ENCODE measurements at regions not wholly inside any gene's neighbourhood (a gene's known extent, or its start where the extent isn't known, plus 50 kb on each side); places are given as distances from the start of the nearest gene placed in this dataset.

GRCh38 chr9:60545346-60545877, 368.8 kb upstream of the SPATA31A5 start:
- ChIA-PET CTCF (ENCODE audit: low intra/inter-chr PET ratio, low total read pairs) (no interaction called here), POLR2A (no interaction called here)
- WGBS (ENCODE audit: low lambda C conversion rate), result no CpG with 5 or more reads among the region's 19 CpGs
- intact Hi-C loops (cut with micrococcal nuclease; ENCODE audit: unreplicated experiment) (no loop called here), in situ Hi-C loops (cut with HindIII; ENCODE audit: extremely low pct_ligation_motif_present, low pct_unique_long_range_greater_than_20kb) (no loop called here)
- TF ChIP-seq ZNF292 (CRISPR knock-in tag; IDR thresholded peaks at IDR 0.05; ENCODE audit: borderline replicate concordance, low read depth) (no peak), SP5 (CRISPR knock-in tag; IDR thresholded peaks at IDR 0.05; ENCODE audit: borderline replicate concordance, low read depth) (no peak), BORCS8-MEF2B (CRISPR knock-in tag; IDR thresholded peaks at IDR 0.05) (no peak), NR2F6 (IDR thresholded peaks at IDR 0.05) (no peak), NR2F6 (CRISPR knock-in tag; IDR thresholded peaks at IDR 0.05) (no peak), CAMTA2 (CRISPR knock-in tag; IDR thresholded peaks at IDR 0.05; ENCODE audit: borderline replicate concordance) (no peak), SNRNP70 (IDR thresholded peaks at IDR 0.05; ENCODE audit: low read depth, low read length) (no peak), CHCHD3 (CRISPR knock-in tag; IDR thresholded peaks at IDR 0.05) (no peak), ZNF121 (CRISPR knock-in tag; IDR thresholded peaks at IDR 0.05) (no peak), U2AF2 (IDR thresholded peaks at IDR 0.05; ENCODE audit: low read depth, low read length) (no peak), NCOA1 (CRISPR knock-in tag; IDR thresholded peaks at IDR 0.05) (no peak), POLR2G (IDR thresholded peaks at IDR 0.05; ENCODE audit: low read depth, low read length) (no peak)
- TF ChIP-seq, protein P1, sequence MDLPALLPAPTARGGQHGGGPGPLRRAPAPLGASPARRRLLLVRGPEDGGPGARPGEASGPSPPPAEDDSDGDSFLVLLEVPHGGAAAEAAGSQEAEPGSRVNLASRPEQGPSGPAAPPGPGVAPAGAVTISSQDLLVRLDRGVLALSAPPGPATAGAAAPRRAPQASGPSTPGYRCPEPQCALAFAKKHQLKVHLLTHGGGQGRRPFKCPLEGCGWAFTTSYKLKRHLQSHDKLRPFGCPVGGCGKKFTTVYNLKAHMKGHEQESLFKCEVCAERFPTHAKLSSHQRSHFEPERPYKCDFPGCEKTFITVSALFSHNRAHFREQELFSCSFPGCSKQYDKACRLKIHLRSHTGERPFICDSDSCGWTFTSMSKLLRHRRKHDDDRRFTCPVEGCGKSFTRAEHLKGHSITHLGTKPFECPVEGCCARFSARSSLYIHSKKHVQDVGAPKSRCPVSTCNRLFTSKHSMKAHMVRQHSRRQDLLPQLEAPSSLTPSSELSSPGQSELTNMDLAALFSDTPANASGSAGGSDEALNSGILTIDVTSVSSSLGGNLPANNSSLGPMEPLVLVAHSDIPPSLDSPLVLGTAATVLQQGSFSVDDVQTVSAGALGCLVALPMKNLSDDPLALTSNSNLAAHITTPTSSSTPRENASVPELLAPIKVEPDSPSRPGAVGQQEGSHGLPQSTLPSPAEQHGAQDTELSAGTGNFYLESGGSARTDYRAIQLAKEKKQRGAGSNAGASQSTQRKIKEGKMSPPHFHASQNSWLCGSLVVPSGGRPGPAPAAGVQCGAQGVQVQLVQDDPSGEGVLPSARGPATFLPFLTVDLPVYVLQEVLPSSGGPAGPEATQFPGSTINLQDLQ (CRISPR knock-in tag; IDR thresholded peaks at IDR 0.05), result no peak
- TF ChIP-seq, protein P2, sequence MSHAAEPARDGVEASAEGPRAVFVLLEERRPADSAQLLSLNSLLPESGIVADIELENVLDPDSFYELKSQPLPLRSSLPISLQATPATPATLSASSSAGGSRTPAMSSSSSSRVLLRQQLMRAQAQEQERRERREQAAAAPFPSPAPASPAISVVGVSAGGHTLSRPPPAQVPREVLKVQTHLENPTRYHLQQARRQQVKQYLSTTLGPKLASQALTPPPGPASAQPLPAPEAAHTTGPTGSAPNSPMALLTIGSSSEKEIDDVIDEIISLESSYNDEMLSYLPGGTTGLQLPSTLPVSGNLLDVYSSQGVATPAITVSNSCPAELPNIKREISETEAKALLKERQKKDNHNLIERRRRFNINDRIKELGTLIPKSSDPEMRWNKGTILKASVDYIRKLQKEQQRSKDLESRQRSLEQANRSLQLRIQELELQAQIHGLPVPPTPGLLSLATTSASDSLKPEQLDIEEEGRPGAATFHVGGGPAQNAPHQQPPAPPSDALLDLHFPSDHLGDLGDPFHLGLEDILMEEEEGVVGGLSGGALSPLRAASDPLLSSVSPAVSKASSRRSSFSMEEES (CRISPR knock-in tag; IDR thresholded peaks at IDR 0.05), result no peak
- H2AFZ ChIP-seq (ENCODE audit: low read length), result no peak overlapping the region
- no peaks in the 10 kb centered on the region for H3K4me1 ChIP-seq (ENCODE audit: insufficient read depth, low read length)
- no peak for ATAC-seq
- DNase-seq (ENCODE audit: low spot score), result no peak
- no peaks in the 10 kb centered on the region for H3K27me3 ChIP-seq (ENCODE audit: control insufficient read depth in 1 of 2, insufficient read depth in 2 of 2, low read length in 2 of 2)
- H4K20me1 ChIP-seq (ENCODE audit: insufficient read depth, low read length), result no peaks in the 10 kb centered on the region
- no peaks in the 10 kb centered on the region for H3K36me3 ChIP-seq (replicated peaks in 1 of 2; ENCODE audit: control insufficient read depth in 1 of 2, insufficient read depth in 2 of 2, low read length in 2 of 2)
- FAIRE-seq, result no peak
- no peak overlapping the region for H3K9ac ChIP-seq (ENCODE audit: insufficient read depth, low read depth, low read length)
- no peak overlapping the region for H3K27ac ChIP-seq (ENCODE audit: extremely low read length, insufficient read depth, low read length)
- H3K4me3 ChIP-seq (replicated peaks in 1 of 3; ENCODE audit: insufficient read depth in 1 of 3, low read depth in 2 of 3, low read length in 3 of 3), result no peak overlapping the region
- peaks cover 20% of the 10 kb centered on the region for H3K9me3 ChIP-seq (ENCODE audit: low read length)
- BruUV-seq (replicated peaks), result no TSS peak
- H3K79me2 ChIP-seq (ENCODE audit: insufficient read depth, low read length), result no peaks in the 10 kb centered on the region
- H3K4me2 ChIP-seq (ENCODE audit: low read depth, low read length), result no peak overlapping the region
